ENCODE measurements at regions not wholly inside any gene's neighbourhood (a gene's known extent, or its start where the extent isn't known, plus 50 kb on each side); places are given as distances from the start of the nearest gene placed in this dataset.

DNA sequence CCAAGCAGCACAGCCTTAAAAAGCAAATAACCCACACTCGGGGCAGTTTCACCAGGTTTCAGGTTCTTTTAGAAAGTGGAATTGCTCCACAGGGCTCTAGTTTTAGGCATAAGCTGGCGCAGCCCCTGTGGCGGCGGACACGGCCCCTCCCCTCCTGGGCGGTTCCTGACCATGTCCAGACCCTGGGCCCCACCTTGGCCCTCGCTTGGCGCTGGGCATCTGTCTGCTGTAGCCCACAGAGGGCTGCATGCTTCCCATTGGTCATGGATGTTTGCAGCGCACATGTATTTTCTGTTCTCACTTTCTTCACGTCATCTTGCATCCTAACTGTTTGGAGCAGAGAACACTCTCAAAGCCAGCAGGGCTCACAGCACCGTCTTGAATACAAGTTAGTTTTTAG, 244.3 kb downstream of the BRD1 start:
- no peak overlapping the region for H3K9ac ChIP-seq (ENCODE audit: low read length)
- no peak overlapping the region for H3K27ac ChIP-seq (ENCODE audit: low read depth, low read length)
- no peaks in the 10 kb centered on the region for H3K36me3 ChIP-seq (ENCODE audit: control insufficient read depth, insufficient read depth, low read length)
- H3K4me1 ChIP-seq (ENCODE audit: control insufficient read depth, insufficient read depth, low read length): no peaks in the 10 kb centered on the region
- no peak overlapping the region for H3K4me3 ChIP-seq (ENCODE audit: low read length)
- H3K27me3 ChIP-seq (ENCODE audit: control insufficient read depth, insufficient read depth, low read length): no peaks in the 10 kb centered on the region

DNA sequence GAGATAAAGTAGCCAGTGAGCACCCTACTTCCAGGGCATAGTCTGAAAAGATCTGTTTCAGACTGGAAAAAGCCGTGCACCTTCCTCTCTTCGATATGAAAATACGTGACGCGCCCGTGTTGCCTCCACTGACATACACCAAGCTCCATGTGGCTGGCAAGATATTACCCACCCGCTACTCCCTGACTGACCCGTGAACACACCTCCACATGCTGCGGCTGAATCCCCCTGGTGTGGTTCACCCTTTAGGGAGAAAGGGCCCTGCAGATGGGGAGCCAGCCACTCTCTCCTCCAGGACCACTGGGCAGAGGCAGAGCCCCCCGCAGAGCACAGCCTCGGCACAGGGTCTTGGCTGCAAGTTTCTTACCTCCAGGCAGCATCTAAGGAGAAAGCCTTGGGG, 245.0 kb downstream of the BRD1 start:
- Histone ChIP-seq H3K27ac (ENCODE audit: low read depth, low read length) (no peak overlapping the region), H3K9ac (ENCODE audit: low read length) (no peak overlapping the region), H3K4me3 (ENCODE audit: low read length) (no peak overlapping the region), H3K4me1 (ENCODE audit: control insufficient read depth, insufficient read depth, low read length) (no peaks in the 10 kb centered on the region), H3K36me3 (ENCODE audit: control insufficient read depth, insufficient read depth, low read length) (no peaks in the 10 kb centered on the region), H3K27me3 (ENCODE audit: control insufficient read depth, insufficient read depth, low read length) (no peaks in the 10 kb centered on the region)

DNA sequence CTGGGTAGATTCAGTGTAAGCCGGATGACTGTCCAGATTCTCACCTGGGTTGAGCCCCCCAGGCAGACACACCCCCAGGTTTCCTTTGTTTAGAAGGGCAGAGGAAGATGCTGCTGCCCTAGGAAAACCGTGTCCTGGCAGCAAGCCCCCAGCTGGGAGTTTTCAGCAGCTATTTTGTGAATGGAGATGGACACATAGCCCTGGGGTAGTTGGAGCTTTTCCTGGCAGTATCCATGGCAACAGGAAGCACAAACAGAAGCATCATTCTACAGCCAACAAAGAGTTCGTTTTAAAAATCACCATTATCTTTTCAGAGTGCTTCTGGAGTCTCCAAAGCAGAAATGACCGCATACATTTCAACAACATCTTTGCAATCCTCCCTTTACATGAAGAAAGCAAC, 245.5 kb downstream of the BRD1 start:
- H3K27me3 ChIP-seq (ENCODE audit: control insufficient read depth, insufficient read depth, low read length): no peaks in the 10 kb centered on the region
- H3K4me3 ChIP-seq (ENCODE audit: low read length): no peak overlapping the region
- no peaks in the 10 kb centered on the region for H3K36me3 ChIP-seq (ENCODE audit: control insufficient read depth, insufficient read depth, low read length)
- H3K9ac ChIP-seq (ENCODE audit: low read length): no peak overlapping the region
- no peaks in the 10 kb centered on the region for H3K4me1 ChIP-seq (ENCODE audit: control insufficient read depth, insufficient read depth, low read length)
- H3K27ac ChIP-seq (ENCODE audit: low read depth, low read length): no peak overlapping the region

DNA sequence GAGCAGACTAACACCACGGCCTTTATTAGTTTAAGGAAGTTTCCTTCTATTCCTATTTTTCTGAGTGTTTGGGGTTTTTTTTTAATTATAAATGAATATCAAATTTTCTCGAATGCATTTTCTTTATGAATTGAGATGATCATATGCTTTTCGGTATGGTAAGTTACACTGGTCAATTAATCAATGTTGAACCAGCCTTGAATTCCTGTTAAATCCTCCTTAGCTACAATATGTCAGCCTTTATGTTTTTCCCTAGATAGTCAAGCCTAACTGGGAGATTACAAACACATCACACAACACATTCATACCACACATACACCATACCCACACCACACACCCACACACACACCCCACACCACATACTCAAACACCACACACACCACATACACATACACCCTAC, 247.6 kb downstream of the BRD1 start:
- no peaks in the 10 kb centered on the region for H3K4me1 ChIP-seq (ENCODE audit: control insufficient read depth, insufficient read depth, low read length)
- no peak overlapping the region for H3K27ac ChIP-seq (ENCODE audit: low read depth, low read length)
- no peak overlapping the region for H3K9ac ChIP-seq (ENCODE audit: low read length)
- H3K36me3 ChIP-seq (ENCODE audit: control insufficient read depth, insufficient read depth, low read length): no peaks in the 10 kb centered on the region
- H3K27me3 ChIP-seq (ENCODE audit: control insufficient read depth, insufficient read depth, low read length): no peaks in the 10 kb centered on the region
- H3K4me3 ChIP-seq (ENCODE audit: low read length): no peak overlapping the region

DNA sequence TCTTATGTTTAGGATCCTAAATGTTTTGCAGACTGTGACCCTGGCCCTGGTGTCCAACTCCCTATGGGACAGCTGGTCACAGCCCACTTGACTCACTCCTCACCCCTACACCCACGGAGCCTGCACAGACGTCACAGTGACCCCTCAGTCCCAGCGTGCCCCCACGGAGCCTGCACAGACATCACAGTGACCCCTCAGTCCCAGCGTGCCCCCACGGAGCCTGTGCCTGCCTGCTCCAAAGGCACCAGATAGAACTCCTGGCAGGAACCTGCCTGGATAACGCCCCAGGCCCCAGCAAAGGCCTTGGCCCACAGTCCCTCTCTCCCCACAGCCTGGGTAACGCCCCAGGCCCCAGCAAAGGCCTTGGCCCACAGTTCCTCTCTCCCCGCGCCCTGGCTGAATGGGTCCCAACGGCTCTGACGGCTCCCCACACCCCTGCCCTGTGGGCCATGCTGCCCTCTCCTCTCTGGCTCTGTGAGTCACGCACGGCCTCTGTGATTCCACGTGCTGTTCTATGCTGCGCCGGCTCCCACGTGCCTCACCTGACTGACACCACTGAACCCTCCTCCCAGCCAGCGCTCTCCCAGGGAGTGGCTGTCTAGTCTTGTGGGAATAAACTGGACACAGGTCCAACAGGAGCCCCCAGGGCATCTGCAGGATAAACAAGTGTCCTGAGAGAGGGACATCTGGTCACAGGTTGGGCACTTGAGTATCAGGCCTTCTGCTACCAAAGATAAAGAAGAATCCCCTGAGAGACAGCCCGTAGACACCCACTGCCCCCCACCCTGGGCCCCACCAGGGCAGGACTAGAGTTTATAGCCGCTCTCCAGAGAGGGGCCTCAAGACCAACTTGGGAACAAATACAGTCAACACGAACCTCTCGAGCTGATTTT, 250.3 kb downstream of the BRD1 start:
- no peaks in the 10 kb centered on the region for H3K36me3 ChIP-seq (ENCODE audit: control insufficient read depth, insufficient read depth, low read length)
- no peak overlapping the region for H3K9ac ChIP-seq (ENCODE audit: low read length)
- H3K4me1 ChIP-seq (ENCODE audit: control insufficient read depth, insufficient read depth, low read length): no peaks in the 10 kb centered on the region
- no peak overlapping the region for H3K4me3 ChIP-seq (ENCODE audit: low read length)
- no peak overlapping the region for H3K27ac ChIP-seq (ENCODE audit: low read depth, low read length)
- no peaks in the 10 kb centered on the region for H3K27me3 ChIP-seq (ENCODE audit: control insufficient read depth, insufficient read depth, low read length)

DNA sequence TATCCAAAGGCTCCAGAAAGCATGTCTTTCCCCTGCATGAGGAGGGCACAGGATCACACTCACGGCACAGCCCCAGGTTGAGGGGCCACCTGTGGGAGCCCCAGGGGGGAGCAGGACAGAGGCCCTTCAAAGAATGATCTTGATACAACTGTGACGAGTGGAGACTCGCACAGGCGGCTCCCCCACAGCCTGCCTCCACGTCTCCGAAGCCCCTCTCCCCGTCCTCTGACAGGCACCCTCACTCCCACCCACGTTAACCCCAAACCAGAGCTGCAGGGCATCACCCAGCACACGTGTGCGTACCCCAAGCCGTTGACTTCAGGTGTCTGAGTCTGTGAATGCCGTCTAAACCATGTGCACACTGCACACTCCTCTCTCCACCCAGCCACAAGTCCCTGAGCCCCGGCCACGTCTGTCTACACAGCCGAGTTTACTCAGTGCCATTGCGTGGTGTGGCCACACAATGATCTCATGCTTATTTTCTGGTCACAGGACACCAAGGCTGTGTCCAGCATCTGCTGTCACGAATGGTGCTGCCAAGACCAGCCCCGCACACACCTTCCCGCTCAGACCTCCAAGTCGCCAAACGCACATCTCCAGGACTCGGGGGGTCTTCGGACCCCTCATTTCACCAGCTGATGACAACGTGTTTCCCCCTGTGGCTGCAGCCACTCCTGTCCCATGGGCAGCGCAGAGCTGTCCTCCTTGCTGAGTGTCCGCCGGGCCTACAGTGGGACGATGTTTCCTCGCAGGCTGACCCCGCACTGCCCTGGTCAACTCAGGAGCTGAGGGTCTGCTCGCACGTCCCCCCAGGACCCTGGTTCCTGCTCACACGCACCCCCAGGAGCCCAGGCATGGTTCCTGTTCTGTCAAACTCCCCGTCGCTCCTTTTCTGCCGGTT, 251.2 kb downstream of the BRD1 start:
- H3K4me1 ChIP-seq (ENCODE audit: control insufficient read depth, insufficient read depth, low read length): no peaks in the 10 kb centered on the region
- no peaks in the 10 kb centered on the region for H3K27me3 ChIP-seq (ENCODE audit: control insufficient read depth, insufficient read depth, low read length)
- no peak overlapping the region for H3K27ac ChIP-seq (ENCODE audit: low read depth, low read length)
- H3K36me3 ChIP-seq (ENCODE audit: control insufficient read depth, insufficient read depth, low read length): no peaks in the 10 kb centered on the region
- no peak overlapping the region for H3K4me3 ChIP-seq (ENCODE audit: low read length)
- no peak overlapping the region for H3K9ac ChIP-seq (ENCODE audit: low read length)

DNA sequence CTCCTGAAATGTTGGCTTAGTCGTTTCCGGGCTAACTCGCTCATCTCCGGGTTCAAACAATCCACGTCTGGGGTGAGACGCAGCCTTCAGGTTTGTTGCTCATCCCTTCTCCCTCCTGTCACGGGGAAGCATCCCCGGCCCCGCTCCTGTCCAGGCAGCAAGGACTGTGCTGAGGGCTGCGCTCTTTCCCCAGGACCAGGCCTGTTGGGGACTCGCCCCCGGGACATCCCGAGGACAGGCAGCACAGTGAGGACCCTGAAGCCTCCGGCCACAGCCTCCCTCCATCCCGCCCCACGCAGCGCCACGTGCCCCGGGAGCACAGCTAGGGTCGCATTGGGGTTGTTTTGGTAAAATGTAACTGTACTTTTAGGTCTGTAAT, 252.0 kb downstream of the BRD1 start:
- Histone ChIP-seq H3K4me3 (ENCODE audit: low read length) (no peak overlapping the region), H3K9ac (ENCODE audit: low read length) (no peak overlapping the region), H3K36me3 (ENCODE audit: control insufficient read depth, insufficient read depth, low read length) (no peaks in the 10 kb centered on the region), H3K4me1 (ENCODE audit: control insufficient read depth, insufficient read depth, low read length) (no peaks in the 10 kb centered on the region), H3K27ac (ENCODE audit: low read depth, low read length) (no peak overlapping the region), H3K27me3 (ENCODE audit: control insufficient read depth, insufficient read depth, low read length) (no peaks in the 10 kb centered on the region)

DNA sequence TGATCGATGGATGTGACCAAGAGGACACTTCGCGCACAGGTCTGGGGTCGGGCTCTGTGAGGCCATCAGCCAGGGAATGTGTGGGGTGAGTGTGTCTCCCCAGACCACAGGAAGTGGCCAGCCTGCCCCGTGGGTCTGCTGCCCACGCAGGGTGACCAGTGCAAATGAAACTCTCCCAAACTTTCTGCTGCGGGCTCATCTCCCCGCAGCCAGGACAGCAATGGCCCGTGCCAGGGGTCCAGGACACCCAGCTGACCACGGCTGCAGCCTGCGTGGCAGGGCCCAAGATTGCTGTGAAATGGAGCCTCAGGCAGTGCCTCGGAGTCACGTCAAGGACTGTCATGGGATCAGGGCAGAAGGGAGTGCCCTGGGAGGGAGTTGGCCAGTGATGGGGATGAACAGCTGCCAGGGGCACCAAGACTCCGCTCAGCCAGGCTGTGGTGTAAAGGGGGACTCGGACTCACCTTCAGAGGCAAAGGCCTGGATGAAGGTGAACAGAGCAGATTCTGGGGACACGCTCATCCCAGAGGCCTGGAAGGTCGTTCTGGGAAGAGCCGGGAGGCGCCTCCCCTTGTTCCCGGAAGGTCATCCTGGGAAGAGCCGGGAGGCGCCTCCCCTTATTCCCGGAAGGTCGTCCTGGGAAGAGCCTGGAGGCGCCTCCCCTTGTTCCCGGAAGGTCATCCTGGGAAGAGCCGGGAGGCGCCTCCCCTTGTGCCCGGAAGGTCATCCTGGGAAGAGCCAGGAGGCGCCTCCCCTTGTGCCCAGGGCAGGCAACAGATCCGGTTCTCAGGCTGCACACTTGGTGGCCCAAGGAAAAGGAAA, 252.6 kb downstream of the BRD1 start:
- Histone ChIP-seq H3K9ac (ENCODE audit: low read length) (no peak overlapping the region), H3K27me3 (ENCODE audit: control insufficient read depth, insufficient read depth, low read length) (no peaks in the 10 kb centered on the region), H3K36me3 (ENCODE audit: control insufficient read depth, insufficient read depth, low read length) (no peaks in the 10 kb centered on the region), H3K27ac (ENCODE audit: low read depth, low read length) (no peak overlapping the region), H3K4me1 (ENCODE audit: control insufficient read depth, insufficient read depth, low read length) (no peaks in the 10 kb centered on the region), H3K4me3 (ENCODE audit: low read length) (no peak overlapping the region)

DNA sequence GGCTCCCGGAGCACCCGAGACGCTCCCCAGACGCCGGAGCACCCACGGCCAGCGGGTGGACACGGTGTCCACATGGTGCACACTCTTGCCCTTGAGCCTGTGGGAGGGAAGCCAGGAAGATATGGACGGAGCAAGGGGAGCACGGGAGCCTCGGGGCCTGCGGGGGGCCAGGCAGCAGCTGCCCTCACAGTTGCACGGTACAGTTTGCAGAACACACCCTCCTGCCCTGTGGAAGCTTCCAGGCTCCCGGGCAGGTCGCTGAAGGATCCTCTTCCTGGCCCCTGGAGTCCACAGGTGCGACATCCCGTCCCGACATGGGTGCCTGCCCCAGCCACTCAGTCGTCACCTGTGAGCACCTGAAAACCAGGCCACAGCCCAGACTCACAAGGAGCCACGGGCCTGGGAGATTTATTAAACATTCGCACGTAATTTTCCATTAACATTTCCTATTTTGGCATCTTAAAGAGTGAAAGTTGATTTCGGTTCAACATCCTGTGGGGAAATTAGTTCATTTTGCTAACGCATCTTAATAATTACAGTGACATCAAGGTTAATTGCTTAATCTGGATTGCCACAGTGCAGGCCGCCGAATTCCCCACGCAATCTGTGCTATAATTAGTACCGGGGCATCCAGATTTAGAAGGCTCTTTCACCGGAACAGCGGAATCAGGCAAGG, 253.3 kb downstream of the BRD1 start:
- no peak overlapping the region for H3K9ac ChIP-seq (ENCODE audit: low read length)
- no peak overlapping the region for H3K4me3 ChIP-seq (ENCODE audit: low read length)
- H3K27ac ChIP-seq (ENCODE audit: low read depth, low read length): no peak overlapping the region
- no peaks in the 10 kb centered on the region for H3K4me1 ChIP-seq (ENCODE audit: control insufficient read depth, insufficient read depth, low read length)
- H3K27me3 ChIP-seq (ENCODE audit: control insufficient read depth, insufficient read depth, low read length): no peaks in the 10 kb centered on the region
- no peaks in the 10 kb centered on the region for H3K36me3 ChIP-seq (ENCODE audit: control insufficient read depth, insufficient read depth, low read length)

DNA sequence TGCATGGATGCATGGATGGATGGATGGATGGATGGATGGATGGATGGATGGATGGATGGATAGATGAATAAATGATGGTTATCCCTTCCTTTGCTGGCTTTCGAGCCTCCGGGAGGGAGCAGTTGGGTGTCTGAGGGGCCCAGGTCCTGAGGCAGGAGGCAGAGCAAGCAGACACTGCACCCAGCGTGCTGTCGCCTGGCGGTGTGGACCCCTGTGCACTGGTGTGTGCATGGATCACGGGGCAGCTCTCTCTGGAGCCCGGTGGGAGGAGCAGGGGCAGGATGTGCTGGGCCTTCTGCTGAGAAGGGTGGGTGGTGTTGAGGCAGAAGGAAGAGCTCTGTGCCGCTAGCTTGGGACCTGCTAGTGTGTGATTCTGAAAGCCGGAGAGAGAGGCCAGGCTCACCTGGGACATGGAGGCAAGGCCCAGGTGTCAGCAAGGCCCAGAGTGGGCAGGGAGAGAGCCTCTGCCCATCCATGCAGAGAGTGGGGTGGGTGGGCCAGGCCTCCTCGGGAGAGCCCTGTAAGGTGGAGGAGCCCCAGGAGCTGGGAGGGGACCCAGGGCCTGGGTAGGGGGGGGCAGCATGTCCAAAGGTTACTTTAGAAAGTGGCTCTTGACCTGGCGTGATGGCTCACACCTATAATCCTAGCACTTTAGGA, 254.4 kb downstream of the BRD1 start:
- Histone ChIP-seq H3K4me3 (ENCODE audit: low read length) (no peak overlapping the region), H3K4me1 (ENCODE audit: control insufficient read depth, insufficient read depth, low read length) (no peaks in the 10 kb centered on the region), H3K27me3 (ENCODE audit: control insufficient read depth, insufficient read depth, low read length) (no peaks in the 10 kb centered on the region), H3K9ac (ENCODE audit: low read length) (no peak overlapping the region), H3K27ac (ENCODE audit: low read depth, low read length) (no peak overlapping the region), H3K36me3 (ENCODE audit: control insufficient read depth, insufficient read depth, low read length) (no peaks in the 10 kb centered on the region)

DNA sequence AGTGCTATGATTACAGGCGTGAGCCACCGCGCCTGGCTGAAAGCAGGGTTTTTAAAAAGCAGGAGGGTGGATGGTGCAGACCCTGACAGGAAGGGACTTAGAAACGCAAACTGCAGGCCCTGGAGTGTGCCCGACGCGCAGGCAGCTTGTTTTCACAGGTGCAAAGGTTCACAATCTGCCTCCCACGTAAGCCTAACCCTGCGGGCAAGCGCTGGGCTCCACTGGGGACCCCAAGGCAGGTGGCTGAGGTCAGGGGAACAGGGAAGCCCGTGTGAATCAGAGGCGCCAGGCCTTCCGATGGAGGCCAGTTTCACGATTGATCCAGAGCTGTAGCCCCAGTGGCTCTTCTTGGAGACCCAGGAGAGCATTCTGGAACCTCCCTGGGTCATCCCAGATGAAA, 256.3 kb downstream of the BRD1 start:
- Histone ChIP-seq H3K9ac (ENCODE audit: low read length) (no peak overlapping the region), H3K4me3 (ENCODE audit: low read length) (no peak overlapping the region), H3K4me1 (ENCODE audit: control insufficient read depth, insufficient read depth, low read length) (no peaks in the 10 kb centered on the region), H3K27me3 (ENCODE audit: control insufficient read depth, insufficient read depth, low read length) (no peaks in the 10 kb centered on the region), H3K27ac (ENCODE audit: low read depth, low read length) (no peak overlapping the region), H3K36me3 (ENCODE audit: control insufficient read depth, insufficient read depth, low read length) (no peaks in the 10 kb centered on the region)
